HG03025 (cell line): ENCODE measurements at regions not wholly inside any gene's neighbourhood (a gene's known extent, or its start where the extent isn't known, plus 50 kb on each side); places are given as distances from the start of the nearest gene placed in this dataset.

Experiments
- ATAC-seq: cut with Tn5 transposase; IDR thresholded peaks from one replicate; pipeline ENCODE4 v1.9.1; 2021; ENCODE audit warnings: mild to moderate bottlenecking, moderate library complexity; ENCODE audit not compliant: unreplicated experiment, low FRiP score

DNA sequence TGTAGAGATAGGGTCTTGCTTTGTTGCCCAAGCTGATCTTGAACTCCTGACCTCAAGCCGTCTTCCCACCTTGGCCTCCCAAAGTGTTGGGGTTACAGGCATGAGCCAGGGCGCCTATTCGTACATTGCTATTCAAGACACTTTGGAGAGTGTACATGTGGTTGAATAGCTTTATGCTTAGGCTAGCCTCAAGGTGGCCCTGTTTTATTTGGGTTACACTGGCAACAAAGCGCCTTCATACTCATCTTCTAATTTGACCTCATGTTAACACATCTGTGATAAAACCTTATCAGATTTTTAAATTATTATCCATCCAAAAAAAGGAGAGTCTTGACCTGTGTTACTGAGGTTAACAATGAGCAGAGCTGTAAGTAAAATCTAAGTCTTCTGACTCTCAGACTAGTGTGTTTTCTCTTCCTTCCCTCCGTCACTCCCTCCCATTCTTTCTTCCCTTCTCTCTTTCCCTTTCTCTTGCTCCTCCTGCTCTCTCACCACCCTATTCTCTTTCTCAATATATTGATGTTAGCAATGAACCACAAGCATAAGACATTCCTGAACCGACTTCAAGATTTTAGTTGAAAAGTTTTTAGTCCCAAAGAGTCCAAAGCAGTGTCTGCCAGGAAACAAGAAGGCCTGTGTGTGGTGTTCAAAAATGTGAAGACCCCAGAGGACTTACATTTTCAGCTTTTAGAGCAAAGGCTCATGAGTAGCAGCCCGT lies 603.7 kb upstream of the CFAP20DC start:
- no peak for ATAC-seq

GRCh38 chr3:59644479-59645402 lies 594.9 kb upstream of the CFAP20DC start:
- no peak for ATAC-seq

- no peak for ATAC-seq
Observed at GRCh38 chr3:59641169-59641899, 591.5 kb upstream of the CFAP20DC start.

DNA sequence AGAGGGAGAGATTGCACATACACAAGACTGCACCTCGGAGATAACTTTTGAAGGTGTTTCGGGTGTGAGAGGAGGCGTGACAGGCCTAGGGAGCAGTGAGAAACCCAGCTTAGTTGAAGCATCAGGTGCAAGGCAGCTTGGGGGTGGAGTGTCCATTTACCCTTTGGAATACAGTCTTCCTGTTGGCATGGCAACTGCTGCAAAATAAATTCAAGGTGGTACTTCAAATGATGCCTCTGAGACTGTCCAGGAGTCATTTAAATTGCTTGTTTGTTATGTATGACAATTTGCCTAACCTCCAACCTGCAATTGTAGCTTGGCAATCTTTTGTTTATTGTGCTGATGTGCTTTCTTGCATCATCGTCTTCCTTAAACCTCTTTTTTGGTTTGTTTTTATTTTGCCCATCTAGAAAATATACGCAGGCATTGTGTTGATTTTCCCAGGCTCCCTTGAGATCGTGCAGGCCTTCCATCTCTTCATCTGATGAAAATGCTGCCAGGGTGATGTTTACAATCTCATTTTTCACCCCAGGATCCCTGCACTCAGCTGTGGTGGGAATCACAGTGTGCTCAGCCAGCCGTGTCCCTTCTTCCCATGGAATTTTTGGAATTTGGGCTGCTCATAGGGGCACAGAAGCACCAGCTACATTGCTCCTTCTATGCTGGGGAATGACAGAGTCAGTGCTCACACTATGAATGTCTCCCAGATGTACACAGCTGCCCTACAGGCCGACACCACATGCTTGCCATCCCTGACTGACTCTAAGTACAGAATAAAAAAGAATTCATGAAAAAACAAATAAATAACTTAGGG lies 583.1 kb upstream of the CFAP20DC start:
- no peak for ATAC-seq

DNA sequence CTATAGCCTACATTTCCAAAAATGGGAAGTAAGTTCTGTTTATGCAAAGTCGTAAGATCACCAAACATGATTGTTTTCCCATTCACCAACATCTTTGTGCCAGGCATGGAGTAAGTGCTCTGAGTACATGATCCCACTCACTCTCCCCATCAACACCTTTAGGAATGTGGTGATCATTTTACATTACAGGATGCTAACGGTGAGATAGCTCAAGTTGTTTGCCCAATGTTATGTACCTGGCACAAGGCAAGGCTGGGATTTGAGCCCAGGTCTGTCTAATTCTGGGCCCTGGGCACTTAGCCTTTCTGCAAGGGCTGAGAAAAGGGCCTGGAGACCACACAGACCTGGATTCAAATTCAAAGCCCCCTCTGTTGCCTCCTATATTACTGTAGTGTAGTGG lies 581.7 kb upstream of the CFAP20DC start:
- ATAC-seq: no peak

- ATAC-seq: no peak
Observed at GRCh38 chr3:59621037-59621436, 571.2 kb upstream of the CFAP20DC start.

- ATAC-seq: no peak
Observed at GRCh38 chr3:59620325-59620724, 570.5 kb upstream of the CFAP20DC start.

- ATAC-seq: no peak
Observed at GRCh38 chr3:59612444-59612715, 562.6 kb upstream of the CFAP20DC start.

GRCh38 chr3:59611649-59612443 lies 562.0 kb upstream of the CFAP20DC start:
- no peak for ATAC-seq

GRCh38 chr3:59609657-59610348 lies 560.0 kb upstream of the CFAP20DC start:
- no peak for ATAC-seq

DNA sequence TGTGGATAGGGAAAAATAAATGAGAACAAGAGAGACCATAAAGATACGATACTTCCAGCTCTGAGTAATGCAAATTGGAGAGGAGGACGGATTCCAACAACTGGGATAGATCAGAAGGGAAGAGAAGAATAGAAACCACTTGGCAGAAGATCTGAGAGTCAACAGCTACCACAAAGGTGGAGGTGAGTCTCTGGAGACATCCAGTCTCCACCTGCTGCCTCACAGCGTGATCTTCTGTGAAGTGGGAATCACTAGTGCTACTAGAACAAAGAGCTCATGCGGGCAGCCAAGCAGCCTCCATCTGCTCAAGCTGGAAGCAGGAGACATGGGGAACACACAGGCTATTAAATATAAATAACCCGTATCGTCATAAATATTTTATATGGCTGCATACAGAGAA lies 558.5 kb upstream of the CFAP20DC start:
- ATAC-seq: no peak

DNA sequence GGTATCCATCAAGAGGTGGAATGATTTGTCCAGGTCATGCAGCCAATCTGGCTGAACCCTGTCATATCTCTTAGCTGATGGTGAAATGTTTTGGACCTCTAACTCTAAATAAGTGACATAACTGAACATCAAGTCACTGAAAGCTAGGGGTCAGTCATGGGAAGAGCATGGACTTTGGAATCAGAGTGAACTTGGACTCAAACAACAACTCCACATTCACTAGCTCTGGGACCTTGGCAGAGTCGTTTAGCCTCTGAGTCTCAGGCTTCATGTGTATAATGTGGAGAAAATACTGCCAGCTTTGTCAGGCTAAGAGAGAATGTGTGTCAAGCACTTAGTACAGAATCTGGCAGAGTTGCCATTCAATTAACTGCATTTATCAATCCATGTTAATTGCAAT lies 557.8 kb upstream of the CFAP20DC start:
- ATAC-seq: no peak

DNA sequence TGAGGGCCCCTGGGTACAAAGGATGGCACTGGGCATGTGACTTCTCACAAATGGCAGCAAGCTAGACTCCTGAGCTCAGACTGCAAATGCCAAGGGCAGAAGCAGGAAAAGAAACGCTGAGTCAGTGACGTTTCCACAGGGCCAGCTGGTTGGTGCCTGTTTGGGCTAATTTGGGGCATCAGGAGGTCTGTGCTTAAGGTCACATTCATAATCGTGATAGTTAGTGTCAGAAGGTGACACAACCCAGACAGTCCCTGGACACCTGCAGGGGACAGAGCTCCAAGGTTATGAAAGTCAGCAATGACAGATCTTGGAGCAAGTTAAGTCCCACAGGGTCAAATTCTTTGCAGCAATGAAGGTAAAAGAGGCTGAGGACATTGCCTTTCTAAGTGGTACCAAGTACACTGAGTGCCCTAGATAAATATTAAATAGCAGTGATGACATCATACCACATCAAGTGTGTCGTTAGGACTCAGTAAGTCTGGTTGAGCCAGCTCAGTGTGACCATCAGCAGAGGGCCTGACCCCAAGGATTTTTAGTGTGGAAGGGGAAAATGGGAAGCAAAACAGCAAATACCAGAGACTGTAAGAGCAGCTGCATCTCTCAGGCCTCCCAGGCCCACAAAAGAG lies 556.9 kb upstream of the CFAP20DC start:
- ATAC-seq: no peak

GRCh38 chr3:59605944-59606534 lies 556.2 kb upstream of the CFAP20DC start:
- ATAC-seq: no peak

GRCh38 chr3:59605318-59605717 lies 555.5 kb upstream of the CFAP20DC start:
- ATAC-seq: no peak

DNA sequence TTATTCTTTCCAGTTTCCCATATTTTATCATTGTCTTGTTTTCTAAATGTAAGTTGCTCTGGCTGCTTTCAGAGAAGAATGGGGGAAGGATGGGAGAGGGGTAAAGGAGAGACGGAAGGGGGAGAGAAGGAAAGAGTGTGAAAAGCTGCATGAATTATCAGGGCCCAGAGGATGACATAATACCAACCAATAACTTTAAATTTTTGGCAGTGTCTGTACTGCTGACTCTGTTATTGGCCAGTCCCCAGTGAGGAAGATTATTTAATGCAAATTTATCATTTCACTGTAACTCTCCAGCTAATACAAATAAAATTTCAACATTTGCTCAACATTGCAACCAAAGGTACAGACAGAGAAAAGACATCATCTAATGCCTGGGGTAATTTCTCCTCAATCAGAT lies 551.7 kb upstream of the CFAP20DC start:
- ATAC-seq: no peak

- no peak for ATAC-seq
Observed at GRCh38 chr3:59600631-59601030, 550.8 kb upstream of the CFAP20DC start.

DNA sequence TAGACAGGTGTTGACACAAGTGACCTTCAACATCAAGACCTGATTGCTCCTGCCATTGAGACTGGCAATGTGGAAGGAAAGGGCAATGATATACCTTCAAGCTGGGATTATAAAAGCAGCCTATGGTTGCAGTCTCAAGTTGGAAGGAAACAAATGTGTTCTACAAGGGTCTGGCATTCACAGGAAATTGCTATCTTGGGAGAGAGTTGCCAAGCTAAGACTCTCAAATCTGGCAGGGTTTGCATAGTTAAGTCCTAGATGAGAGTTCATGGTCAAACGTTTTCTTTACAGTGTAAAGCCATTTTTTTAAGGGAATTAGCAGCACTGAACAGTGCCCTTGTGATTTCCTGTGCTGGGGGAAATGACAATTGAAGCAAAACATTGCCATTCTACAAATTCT lies 546.9 kb upstream of the CFAP20DC start:
- ATAC-seq: no peak
